BLaER1 (cell line): ENCODE measurements at regions not wholly inside any gene's neighbourhood (a gene's known extent, or its start where the extent isn't known, plus 50 kb on each side); places are given as distances from the start of the nearest gene placed in this dataset.
"Not testable (repeated sequence)": the region's sequence is repeated elsewhere in the genome, so short reads cannot be mapped to it uniquely, and the experiment has no call there.

Source experiments
- H3K27ac ChIP-seq: shearing (Covaris generic); formaldehyde crosslinking; 2 replicates; pipeline ENCODE4 v1.8.1; 2022
- H3K27me3 ChIP-seq: shearing (Covaris generic); formaldehyde crosslinking; 2 replicates; pipeline ENCODE4 v1.8.1; 2022
- H3K36me3 ChIP-seq: shearing (Covaris generic); formaldehyde crosslinking; 2 replicates; pipeline ENCODE4 v1.8.1; 2022
- H3K4me1 ChIP-seq: shearing (Covaris generic); formaldehyde crosslinking; 2 replicates; pipeline ENCODE4 v1.8.1; 2022
- H3K4me2 ChIP-seq: shearing (Covaris generic); formaldehyde crosslinking; 2 replicates; pipeline ENCODE4 v1.8.1; 2022
- H3K4me3 ChIP-seq: shearing (Covaris generic); formaldehyde crosslinking; 2 replicates; pipeline ENCODE4 v1.8.1; 2022
- H3K9ac ChIP-seq: shearing (Covaris generic); formaldehyde crosslinking; 2 replicates; pipeline ENCODE4 v1.8.1; 2022
- H3K9me3 ChIP-seq: shearing (Covaris generic); formaldehyde crosslinking; 2 replicates; pipeline ENCODE4 v1.8.1; 2022
- H4K20me1 ChIP-seq: shearing (Covaris generic); formaldehyde crosslinking; 2 replicates; pipeline ENCODE4 v1.8.1; 2022
- Cebpa-rat ChIP-seq: shearing (Covaris generic); IDR thresholded peaks from 2 replicates; pipeline ENCODE4 v1.8.1; 2022

DNA sequence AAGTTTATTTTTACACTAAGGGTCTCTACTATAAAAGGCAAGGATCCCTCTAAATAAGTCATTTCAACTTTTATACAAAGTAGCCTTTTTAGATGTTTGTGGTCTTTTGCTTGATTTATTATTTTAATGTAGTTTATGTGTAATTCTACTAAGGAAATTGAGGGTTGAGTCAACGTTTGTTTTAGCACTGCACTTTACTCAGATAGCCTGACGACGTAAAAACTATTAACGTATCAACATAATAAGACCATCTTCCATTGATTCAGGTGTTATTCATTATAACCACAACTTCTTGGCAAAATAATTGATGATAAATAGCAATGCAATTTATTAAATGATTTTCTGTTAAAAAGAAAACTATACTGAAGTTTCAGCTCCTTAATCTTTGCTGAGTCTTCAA, 1103.6 kb upstream of the ACVR2A start:
- no peaks in the 10 kb centered on the region for H3K36me3 ChIP-seq
- no peaks in the 10 kb centered on the region for H3K27me3 ChIP-seq
- H4K20me1 ChIP-seq: no peaks in the 10 kb centered on the region
- no peak overlapping the region for H3K4me3 ChIP-seq
- no peaks in the 10 kb centered on the region for H3K9me3 ChIP-seq
- no peak overlapping the region for H3K9ac ChIP-seq
- no peak overlapping the region for H3K4me2 ChIP-seq
- H3K27ac ChIP-seq: no peak overlapping the region
- TF ChIP-seq Cebpa-rat: no peak
- H3K4me1 ChIP-seq: no peaks in the 10 kb centered on the region

DNA sequence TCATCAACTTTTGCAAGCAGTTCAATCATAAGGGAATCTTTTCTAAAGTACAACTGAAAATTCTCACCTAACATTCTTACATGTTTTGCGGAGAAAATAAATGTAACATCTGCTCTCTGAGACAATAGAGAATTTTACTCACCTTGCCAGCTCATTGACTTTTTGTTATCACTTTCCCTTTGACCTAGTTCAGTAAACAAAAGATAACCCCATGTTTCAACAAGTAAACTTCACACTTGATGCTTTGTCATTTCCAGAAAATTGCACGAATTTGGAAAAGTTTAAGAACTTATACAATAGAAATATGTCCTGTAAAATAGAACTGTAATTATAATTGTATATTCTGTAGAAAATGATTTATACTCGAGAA, 1110.0 kb upstream of the ACVR2A start:
- Histone ChIP-seq H3K4me1 (no peaks in the 10 kb centered on the region), H3K4me2 (no peak overlapping the region), H3K4me3 (no peak overlapping the region), H4K20me1 (no peaks in the 10 kb centered on the region), H3K9me3 (no peaks in the 10 kb centered on the region), H3K27ac (no peak overlapping the region), H3K36me3 (no peaks in the 10 kb centered on the region), H3K9ac (no peak overlapping the region), H3K27me3 (no peaks in the 10 kb centered on the region)
- no peak for TF ChIP-seq Cebpa-rat

DNA sequence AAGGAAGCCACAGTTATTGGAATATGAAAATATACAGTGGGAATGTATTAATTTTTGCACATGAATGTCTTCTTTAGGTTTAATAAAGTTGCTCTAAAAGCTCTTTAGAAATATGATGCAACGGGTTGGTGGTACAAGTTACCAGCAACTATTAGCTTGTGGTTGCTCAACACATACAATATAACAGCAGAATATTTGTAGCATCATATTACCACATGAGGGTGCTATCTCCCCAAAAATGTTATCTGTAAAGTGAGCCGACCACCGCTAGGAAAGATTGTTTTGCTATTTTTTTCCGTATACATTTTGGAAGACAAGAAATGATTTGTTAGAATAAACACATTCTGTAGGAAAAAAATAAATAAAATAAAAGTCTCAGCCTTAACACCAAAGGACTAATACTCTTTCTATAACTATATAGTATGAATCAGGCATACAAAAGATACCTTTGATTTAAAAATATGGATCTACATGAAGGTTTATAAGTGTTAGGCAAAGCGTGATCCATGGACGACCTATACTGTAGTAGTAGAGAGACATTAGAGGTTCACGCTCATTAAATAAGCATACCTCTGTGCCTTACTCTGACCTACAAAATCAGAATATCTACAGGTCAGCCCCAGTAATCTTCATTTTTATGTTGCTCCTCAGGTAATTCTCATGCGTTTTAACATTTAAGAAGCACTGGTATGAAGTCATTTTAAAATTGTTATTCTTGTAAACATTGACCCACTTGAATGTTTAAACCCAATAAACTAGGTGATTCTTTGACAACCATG, 1110.6 kb upstream of the ACVR2A start:
- H3K9ac ChIP-seq: no peak overlapping the region
- H3K4me2 ChIP-seq: no peak overlapping the region
- no peak for TF ChIP-seq Cebpa-rat
- no peaks in the 10 kb centered on the region for H3K9me3 ChIP-seq
- no peaks in the 10 kb centered on the region for H4K20me1 ChIP-seq
- no peak overlapping the region for H3K27ac ChIP-seq
- no peaks in the 10 kb centered on the region for H3K36me3 ChIP-seq
- H3K4me1 ChIP-seq: no peaks in the 10 kb centered on the region
- H3K4me3 ChIP-seq: no peak overlapping the region
- H3K27me3 ChIP-seq: no peaks in the 10 kb centered on the region

DNA sequence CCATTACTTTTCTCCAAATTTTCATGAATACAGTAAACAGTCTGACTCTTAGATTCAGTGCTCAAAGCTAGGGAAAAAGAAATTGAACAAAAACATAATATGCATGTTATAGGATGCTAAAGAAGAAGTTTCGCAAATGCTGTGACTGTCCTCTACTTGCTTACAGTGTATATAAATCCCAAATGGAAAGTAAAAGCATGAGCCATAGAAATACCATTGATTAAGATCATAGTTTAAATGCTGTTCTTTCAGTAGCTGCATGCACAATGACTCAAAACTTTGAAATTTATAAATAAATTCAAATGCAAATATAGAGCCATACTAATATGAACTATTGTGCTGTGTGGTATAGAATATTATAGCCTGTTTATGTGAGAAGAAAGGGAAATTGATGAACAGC, 1113.9 kb upstream of the ACVR2A start:
- Histone ChIP-seq H3K4me1 (no peaks in the 10 kb centered on the region), H3K4me2 (no peak overlapping the region), H3K4me3 (no peak overlapping the region), H4K20me1 (no peaks in the 10 kb centered on the region), H3K9ac (no peak overlapping the region), H3K27ac (no peak overlapping the region), H3K9me3 (no peaks in the 10 kb centered on the region), H3K36me3 (no peaks in the 10 kb centered on the region), H3K27me3 (no peaks in the 10 kb centered on the region)
- no peak for TF ChIP-seq Cebpa-rat

DNA sequence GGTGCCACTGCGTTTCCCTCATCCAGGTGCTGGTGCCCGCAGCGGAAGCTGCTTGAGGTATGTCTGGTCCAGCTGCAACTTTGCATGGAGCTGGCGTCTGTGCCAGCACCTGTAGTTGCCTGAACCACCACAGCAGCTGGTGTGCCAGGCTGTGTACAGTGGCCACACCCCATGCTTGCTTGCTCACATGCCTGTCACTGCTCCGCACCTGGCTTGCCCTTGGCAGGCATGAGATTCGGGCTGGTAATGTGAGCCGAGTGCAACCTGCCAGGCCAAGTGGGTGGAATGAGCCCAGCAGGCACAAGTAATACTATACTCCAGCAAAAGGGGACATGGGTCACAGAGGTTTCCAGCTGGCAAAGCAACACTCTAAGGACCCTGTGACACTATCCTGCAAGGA, 1123.3 kb upstream of the ACVR2A start:
- Histone ChIP-seq H4K20me1 (no peaks in the 10 kb centered on the region), H3K27me3 (no peaks in the 10 kb centered on the region), H3K36me3 (no peaks in the 10 kb centered on the region), H3K4me1 (no peaks in the 10 kb centered on the region), H3K9me3 (peaks cover 29% of the 10 kb centered on the region), H3K4me3 (no peak overlapping the region), H3K4me2 (no peak overlapping the region), H3K27ac (no peak overlapping the region), H3K9ac (no peak overlapping the region)
- TF ChIP-seq Cebpa-rat: no peak

DNA sequence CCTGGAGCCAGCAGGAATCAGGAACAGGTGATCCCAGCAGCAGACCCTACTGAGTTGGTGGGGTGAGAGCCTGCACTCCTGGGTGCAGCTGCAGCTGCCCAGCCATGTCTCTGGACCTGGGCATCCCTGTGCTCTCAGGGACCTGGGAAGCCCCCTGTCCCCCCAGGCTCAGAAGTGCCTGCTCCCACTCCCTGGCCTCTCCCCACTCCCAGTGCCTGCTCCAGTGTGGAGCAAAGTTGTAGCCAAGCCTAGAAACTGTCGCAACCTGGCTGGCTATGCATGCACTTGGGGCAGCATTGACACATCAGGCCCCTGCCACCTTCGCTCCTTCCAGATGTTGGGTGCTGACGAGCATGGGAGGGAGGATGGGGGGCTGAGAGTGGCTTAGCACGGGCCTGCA, 1124.7 kb upstream of the ACVR2A start:
- Histone ChIP-seq H3K9me3 (peaks cover 29% of the 10 kb centered on the region), H3K27me3 (no peaks in the 10 kb centered on the region), H3K4me1 (no peaks in the 10 kb centered on the region), H3K9ac (no peak overlapping the region), H3K4me3 (no peak overlapping the region), H3K27ac (no peak overlapping the region), H3K4me2 (no peak overlapping the region), H4K20me1 (no peaks in the 10 kb centered on the region), H3K36me3 (no peaks in the 10 kb centered on the region)
- TF ChIP-seq Cebpa-rat: no peak

DNA sequence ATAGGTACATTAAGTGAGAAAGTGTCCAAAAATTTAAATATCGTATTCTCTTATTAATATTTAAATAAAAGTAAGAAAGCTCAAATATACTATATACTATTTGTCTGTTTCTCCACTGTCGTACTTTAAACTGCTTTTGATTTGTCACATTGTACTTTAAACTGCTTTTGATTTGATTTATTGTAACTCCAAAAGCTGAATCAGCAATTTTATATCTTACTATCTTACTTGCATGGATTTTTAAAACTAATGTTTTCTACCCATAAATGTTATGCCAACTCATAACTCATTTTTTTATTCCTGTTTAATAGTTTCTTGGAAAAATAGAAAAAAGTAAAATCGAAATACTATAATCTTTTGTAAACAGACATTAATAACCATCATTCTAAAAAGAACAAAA, 1128.2 kb upstream of the ACVR2A start:
- H3K27me3 ChIP-seq: no peaks in the 10 kb centered on the region
- TF ChIP-seq Cebpa-rat: no peak
- no peaks in the 10 kb centered on the region for H3K4me1 ChIP-seq
- H3K27ac ChIP-seq: no peak overlapping the region
- no peak overlapping the region for H3K9ac ChIP-seq
- no peaks in the 10 kb centered on the region for H3K36me3 ChIP-seq
- H3K9me3 ChIP-seq: peaks cover 18% of the 10 kb centered on the region
- no peak overlapping the region for H3K4me3 ChIP-seq
- no peak overlapping the region for H3K4me2 ChIP-seq
- no peaks in the 10 kb centered on the region for H4K20me1 ChIP-seq

DNA sequence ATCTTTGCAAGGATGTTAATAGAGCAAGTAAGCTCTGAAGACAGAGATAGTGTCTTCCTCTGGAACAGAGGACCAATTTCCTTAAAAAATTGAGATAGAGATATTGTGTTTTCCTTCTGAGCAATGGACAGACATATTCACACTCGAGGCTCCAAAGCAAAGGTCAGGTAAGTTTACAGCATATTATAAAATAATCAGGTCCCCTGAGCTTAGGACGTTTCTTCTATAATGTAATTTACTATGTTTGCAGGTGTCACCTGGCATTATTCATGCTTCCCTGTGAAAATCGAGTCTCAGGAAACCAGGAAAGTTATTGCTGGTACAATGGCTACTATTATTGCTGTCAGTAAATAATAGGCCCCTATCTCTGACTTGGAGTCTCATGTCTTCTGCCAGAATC, 1135.8 kb upstream of the ACVR2A start:
- Histone ChIP-seq H4K20me1 (no peaks in the 10 kb centered on the region), H3K4me2 (no peak overlapping the region), H3K36me3 (no peaks in the 10 kb centered on the region), H3K4me1 (no peaks in the 10 kb centered on the region), H3K27me3 (no peaks in the 10 kb centered on the region), H3K9ac (no peak overlapping the region), H3K9me3 (no peaks in the 10 kb centered on the region), H3K27ac (no peak overlapping the region), H3K4me3 (no peak overlapping the region)
- no peak for TF ChIP-seq Cebpa-rat

DNA sequence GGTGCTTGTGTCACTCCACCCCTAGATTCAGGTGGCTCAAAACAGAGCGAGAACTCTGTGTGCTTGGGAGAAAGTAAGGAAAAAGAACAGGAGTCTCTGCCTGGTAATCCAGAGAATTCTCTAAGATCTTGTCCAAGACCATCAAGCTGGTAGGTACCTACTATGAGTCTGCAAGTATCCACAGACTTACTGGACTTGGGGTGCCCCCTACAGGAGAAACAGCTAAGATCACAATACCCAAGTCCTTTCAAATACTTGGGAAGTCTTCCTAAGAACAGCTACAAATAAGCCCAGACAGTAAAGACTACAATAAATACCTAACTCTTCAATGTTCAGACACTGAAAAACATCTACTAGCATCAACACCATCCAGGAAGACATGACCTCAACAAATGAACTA, 1143.6 kb upstream of the ACVR2A start:
- Histone ChIP-seq H3K4me2 (no peak overlapping the region), H3K27me3 (no peaks in the 10 kb centered on the region), H3K36me3 (no peaks in the 10 kb centered on the region), H4K20me1 (no peaks in the 10 kb centered on the region), H3K4me1 (no peaks in the 10 kb centered on the region), H3K4me3 (no peak overlapping the region), H3K9ac (no peak overlapping the region), H3K9me3 (no peaks in the 10 kb centered on the region), H3K27ac (no peak overlapping the region)
- TF ChIP-seq Cebpa-rat: no peak

DNA sequence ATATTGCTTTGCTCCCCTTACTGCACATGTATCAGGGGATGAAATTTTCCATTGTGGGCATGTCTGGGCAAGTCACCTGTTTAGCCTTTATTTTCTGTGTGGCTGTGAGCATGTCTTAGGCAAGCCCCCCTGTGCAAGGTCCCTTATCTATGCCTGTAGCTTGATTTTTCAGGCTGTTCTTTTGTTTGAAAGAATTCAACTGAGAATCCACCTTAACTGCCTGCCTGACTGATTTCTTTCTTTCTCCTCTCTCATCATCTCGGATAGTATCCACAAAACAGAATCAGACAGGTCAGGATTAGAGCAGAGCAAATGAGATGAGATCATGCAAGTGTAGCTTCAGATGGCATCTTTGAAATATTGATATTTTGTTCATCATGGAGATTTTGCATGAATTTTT, 1147.5 kb upstream of the ACVR2A start:
- TF ChIP-seq Cebpa-rat: no peak
- Histone ChIP-seq H3K4me1 (no peaks in the 10 kb centered on the region), H3K4me3 (no peak overlapping the region), H3K27ac (no peak overlapping the region), H3K27me3 (no peaks in the 10 kb centered on the region), H3K4me2 (no peak overlapping the region), H3K9ac (no peak overlapping the region), H4K20me1 (no peaks in the 10 kb centered on the region), H3K36me3 (no peaks in the 10 kb centered on the region), H3K9me3 (no peaks in the 10 kb centered on the region)

DNA sequence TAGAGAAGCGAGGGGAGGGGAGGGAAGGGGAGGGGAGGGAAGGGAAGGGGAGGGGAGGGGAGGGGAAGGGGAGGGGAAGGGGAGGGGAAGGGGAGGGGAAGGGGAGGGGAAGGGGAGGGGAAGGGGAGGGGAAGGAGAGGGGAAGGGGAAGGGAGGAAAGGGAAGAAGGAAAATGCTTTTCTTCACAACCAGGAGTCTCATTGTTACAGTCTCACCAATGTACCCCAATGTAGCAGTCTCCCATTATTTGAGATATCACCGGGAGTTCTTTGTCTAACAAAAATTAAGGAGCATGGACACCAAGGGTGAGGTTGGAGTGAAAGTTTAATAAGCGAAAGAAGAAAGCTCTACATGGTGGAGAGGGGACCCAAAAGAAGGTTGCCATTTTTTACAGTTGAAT, 1148.0 kb upstream of the ACVR2A start:
- H3K36me3 ChIP-seq, H3K4me3 ChIP-seq, H3K27me3 ChIP-seq, H3K4me1 ChIP-seq, H4K20me1 ChIP-seq, H3K4me2 ChIP-seq, H3K9me3 ChIP-seq, H3K9ac ChIP-seq, H3K27ac ChIP-seq: not testable (repeated sequence)
